Bone marrow (tissue), 2 donors: ENCODE measurements at regions not wholly inside any gene's neighbourhood (a gene's known extent, or its start where the extent isn't known, plus 50 kb on each side); places are given as distances from the start of the nearest gene placed in this dataset.

ENCODE experiments used
- DNase-seq, 2 donors: peaks; one replicate each; lab custom pipeline; 2025; lab: John Stamatoyannopoulos, UW

DNA sequence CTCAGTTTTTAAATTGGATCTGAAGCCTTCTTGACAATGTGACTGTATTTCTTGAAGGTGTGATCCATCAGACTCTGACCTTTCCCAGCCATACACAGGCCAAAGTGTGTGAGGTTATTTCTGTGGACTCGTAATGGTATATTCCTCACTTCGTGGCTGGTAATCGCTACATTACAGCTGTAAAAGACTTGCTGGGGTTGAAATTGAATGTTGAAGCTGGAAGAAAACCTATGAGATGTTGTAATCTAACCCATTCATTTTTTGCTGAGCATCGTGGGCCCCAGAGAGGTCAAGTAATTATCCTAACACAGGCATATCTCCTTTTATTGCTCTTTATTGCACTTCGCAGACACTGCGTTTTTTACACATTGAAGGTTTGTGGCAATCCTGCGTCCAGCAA, 405.6 kb upstream of the ZP4 start:
- no peak for DNase-seq

DNA sequence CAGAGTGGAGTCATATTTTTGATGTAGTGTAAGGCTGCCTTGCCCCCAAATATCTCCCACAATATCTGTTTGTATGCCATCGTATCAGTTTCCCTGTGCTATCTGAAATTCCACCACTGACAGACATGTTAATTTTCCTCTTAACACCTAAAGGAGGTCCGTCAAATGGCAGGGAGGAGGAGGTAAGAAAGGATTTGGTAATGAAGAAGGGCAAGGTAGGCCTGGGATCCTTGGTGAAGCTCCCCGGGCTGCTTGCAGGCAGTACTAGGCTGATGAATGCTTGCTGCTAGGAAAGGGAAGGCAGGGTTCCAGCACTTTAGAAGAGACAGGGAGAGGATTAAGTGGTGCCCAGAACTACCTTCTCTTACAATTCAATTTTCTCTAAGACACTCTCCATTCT, 402.4 kb upstream of the ZP4 start:
- no peak for DNase-seq

DNA sequence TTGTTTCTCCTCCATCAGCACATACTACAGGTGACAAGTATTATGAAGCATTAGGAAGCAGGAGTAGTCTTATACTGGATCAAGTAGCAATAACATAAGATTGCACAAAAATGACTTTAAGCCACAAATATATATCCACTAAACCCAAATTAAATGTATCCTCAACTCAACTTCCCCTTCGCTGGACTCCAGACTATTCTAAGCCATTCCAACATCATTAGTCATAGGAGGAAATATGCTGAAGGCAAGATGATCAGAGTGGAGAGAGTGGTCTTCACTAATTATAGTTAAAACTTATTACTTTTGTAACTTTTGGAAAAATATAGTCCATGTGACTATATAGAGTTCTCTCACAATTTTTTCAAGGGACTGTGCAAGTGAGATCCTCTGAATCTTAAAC, 390.7 kb upstream of the ZP4 start:
- DNase-seq: no peak

DNA sequence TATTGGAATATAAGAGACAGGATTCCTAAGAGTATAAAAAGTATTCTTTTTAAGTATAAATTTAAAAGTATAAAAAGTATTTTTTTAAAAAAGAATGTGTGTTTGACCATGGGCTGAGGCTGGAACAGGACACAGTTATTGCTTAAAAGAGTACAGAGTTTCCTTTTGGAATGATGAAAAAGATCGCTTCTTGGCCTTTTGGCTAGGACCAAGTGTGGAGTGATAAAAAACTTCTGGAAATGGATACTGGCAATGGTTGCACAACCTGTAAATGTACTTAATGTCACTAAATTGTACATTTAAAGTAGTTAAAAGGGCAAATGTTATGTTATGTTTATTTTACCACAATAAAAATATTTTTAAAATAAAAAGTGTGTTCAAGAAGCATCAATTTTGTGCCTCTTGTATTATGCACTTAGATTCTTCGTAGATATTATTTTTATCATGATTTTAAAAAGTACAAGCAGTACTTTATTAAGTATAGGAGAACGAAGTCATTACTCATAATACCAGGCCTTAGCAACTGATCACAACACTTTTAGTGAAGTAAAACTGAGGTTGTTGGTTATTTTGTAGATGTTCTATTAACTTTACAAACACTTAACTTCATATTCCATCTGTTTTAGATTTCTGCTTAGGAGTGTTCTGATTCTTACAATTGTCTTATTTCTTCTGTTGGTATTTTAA, 389.1 kb upstream of the ZP4 start:
- DNase-seq: no peak

DNA sequence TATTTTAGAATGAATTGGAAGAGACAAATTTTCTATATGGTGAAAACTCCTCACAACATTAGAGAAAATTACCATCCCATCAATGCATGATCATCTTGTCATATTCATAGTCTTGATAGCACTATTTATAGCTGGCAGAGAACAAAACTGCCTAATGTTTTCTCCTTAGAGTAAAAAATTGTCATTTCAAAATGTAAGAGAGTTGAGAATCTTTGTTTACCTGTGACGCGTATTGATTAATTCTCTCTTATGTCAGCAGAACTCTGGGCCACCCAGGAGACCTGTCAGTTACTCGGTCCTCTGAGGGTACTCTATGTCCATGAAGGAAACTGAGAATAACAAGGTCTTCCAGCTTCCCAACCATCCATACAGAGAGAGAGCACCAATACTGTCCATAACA, 381.4 kb upstream of the ZP4 start:
- no peak for DNase-seq

DNA sequence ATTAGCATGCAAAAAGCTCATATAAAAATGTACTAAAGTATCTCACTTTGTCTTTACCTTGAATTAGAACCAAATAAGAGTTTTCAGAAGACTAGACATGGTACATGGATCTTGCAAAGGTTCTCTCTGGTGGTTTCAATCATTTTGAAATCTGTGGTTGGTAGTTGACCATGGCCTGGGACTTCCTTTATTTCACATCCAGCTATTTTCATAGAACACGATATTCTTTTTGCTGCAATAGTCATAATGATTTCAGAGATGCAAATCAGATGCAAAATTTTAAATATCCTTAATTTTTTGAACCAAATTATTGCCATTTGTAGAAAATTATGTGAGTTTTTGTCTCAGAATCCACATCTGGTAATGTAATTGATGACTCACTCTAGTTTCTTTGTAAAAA, 375.1 kb upstream of the ZP4 start:
- no peak for DNase-seq

DNA sequence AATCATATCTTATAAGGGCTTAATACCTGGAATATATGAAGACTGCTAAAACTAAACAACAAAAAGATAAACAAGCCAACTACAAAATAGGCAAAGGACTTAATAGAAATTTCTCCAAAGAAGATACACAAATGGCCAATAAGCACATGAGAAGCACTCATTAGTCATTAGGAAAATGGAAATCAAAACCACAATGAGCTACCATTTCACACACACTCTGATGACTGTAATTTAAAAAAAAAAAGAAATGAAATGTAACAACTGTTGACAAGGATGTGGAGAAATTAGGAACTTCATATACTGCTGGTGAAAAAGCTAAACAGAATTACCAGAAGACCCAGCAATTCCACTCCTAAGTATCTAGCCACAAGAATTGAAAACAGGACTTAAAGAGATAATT, 374.2 kb upstream of the ZP4 start:
- DNase-seq: no peak

DNA sequence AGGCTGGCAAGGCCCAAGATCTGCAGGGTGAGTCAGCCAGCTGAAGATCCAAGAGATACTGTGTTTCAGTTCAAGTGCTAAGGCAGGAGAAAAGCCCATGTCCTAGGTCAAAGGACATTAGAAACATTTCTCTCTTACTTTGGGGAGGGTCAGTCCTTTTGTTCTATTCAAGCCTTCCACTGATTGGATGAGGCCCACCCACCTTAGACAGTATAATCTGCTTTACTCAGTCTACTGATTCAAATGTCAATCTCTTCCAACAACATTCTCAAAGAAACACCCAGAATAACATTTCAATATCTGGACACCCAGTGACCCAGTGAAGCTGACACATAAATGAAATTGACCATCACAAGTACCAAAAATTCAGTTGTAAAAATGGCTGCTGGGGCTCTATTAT, 367.8 kb upstream of the ZP4 start:
- no peak for DNase-seq

DNA sequence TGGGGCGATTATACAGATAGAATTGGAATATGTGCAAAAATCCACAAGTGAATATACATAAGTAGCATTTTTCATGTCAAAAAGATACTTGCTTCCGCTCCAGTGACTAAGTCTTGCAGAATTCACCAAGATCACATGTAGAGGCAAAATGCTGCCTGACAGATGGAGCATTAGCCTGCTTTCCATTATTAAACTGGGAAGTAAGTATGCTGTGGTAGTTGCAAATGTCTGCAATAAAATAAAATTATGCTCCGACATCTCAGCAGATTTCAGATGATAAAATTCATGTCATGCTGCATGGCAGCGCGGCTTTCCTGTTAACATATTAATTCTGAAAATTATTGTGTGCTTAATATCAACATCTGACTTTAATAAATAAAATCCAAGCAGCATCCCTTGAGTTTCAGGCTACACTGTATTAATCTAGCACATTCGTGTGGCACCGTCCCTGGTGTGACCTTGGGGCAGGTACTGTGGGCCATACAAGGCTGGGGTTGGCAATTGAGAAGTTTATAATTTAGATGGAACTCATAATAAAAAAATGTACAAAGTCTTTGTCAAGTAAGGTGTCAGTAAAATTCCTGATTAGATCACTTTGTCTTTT, 366.4 kb upstream of the ZP4 start:
- no peak for DNase-seq

DNA sequence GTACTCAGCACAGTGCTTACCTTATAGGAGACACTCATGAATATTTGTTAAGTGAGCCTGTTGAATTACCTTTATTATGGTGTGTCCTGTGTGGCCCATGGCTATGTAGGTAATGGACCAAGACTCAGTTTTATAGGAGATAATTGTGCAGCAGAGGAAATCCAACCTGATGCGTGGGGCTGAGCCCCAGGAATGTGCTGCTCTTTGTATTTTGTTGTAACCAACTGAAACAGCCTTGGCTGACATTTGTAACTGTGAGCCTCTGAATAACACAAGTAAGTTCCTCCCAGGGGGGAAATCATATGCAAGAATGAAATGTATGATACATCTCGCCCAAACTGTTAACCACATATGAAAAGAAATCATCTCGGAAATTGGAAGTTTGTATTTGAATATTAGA, 364.2 kb upstream of the ZP4 start:
- no peak for DNase-seq

DNA sequence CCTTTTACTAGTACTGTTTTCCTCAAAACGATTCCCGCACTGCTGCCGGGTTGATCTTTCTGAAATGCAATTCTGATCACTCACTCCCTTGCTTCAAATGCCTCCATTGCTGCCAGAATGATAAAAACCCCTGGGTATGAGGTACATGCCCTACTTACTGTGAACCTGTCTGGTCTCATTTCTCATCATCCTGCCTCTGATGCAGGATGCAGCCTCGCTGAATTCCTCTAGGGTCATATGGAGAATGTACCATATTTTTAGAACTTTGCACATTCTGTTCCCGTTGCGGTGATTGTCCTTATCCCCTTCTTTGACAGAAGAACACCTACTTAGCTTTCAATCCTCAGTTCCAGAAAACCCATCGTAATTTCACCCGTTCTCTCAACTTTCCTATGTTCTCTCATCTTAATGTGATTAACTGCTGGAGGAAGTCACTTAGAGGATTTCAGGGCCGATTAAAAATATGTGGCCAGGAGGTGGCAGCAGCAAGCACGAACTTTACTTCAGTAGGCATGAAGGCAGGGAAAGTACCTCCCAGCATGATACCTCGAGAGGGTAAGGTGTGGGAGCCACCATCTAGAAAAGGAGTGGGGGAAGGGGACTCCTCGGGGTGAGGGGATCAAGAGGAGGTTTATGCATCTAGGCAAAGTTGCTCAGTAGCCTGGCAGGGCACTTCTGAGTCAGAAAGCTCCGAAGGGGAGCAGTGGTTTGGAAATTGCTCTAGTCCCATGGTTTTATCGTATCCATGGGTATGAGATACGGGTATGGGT, 361.5 kb upstream of the ZP4 start:
- peak in 1 of 2 donors; percentile 11 for DNase-seq

DNA sequence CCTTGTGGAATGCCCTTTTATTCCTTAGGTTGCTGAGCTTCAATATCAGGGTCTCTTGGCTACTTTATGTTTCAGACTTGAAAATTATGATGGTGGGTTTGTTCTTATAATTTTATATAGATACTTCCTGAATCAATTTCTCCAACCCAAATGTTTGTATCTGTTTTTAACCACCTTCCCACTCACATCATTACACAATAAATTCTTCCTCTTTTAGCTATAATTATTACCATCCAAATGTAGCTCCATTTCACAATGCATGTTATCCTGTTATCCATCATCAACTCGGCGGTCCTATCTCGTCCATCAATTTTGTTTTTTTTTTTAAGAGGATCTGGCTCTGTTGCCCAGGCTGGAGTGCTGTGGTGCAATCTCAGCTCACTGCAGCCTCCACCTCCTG, 357.6 kb upstream of the ZP4 start:
- no peak for DNase-seq

DNA sequence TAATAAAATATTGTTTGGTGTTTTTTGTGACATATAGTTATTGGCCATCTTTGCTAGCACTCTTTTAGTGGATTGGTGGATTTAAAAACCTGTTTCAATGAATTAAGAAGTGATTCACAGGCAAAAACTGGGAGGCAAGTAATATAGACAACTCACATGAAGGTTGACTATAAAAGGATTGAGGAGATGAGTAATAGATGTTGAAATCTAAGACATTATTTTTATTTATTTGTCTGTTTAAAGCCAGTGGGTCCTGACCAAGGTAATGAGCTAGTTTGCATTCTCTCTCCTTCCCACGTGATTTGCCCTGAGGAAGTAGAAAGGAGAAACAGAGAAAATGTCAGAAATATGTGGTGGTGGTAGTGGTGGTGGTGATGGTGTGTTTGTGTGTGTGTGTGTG, 351.5 kb upstream of the ZP4 start:
- DNase-seq: no peak

DNA sequence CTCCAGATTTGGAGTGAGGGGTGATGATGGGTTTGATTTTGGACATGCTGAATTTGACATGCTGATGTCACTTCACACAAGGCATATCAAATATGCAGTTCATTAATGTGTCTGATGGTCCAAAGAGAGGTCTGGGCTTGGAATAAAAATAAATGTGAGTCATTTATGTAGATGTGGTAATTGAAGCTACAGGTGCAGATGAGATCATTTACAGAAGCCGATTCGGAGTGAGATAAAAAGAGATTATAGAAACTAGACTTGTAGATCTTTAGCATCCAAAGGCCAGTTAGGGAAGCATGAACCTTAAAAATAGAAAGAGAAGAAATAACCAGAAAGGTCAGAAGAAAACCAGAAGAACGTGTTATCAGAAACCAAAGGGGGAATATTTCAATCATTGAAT, 350.9 kb upstream of the ZP4 start:
- DNase-seq: no peak

DNA sequence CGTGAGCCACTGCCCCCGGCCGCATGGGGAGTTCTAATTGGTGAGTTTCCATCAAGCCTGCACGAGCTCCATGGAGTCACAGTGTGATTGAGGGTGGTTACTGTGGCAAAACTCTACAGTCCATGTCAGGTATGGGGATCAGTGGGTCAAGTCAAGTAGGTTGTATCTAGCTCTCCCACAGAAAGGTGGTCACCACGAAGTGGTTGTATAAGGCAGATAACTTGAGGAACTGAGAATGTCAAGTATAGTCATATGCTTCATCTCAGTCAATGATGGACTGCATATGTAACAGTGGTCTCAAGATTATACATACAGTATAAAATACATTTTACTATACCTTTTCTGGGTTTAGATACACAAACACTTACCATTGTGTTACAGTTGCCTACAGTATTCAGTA, 348.6 kb upstream of the ZP4 start:
- no peak for DNase-seq

DNA sequence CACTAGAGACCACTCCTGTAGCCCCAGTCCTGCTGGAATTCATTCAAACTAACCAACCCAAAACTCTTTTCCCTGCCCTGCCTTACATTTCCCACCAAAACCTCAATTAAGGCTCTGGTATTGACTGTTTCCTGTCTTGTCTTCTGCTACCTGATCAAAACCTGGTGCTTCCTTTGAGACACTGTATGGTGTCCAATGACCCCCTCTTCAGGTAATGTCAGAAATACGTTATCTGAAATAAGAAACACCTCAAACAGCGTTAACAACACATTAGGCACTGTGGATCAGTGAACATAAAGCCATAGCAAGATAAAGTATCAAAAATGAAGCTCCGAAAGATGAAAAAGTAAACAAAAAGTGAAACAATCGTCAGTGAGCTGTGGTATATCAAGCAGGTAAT, 343.2 kb upstream of the ZP4 start:
- DNase-seq: no peak

DNA sequence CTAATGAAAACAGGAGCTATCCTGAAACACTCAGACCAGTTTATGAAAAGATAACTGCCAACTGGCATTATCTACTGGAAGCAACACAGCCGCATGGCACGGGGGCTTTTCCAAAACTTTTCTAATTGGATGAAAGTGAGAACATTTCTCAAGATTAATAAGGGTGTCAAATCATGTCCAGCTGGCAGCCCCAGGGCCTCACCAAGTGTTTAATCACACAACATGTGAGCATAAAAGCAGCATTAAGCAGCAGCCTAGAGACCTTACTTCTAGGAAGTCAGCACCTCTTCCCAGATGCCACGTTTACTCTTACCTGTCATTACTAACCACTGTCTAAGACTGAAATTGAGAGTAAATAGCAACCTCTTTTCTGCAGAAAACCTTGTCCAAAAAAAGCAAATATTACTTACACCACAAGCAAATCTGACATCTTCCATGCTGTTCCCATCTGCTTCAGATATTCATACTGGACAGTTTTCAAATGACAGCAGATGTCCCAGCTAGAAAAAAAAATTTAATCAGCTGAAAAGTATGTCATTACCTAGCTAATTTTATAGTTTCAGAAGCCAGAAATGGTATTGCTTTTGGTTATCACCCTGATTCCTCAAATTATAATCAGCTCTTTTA, 341.5 kb upstream of the ZP4 start:
- DNase-seq: no peak

DNA sequence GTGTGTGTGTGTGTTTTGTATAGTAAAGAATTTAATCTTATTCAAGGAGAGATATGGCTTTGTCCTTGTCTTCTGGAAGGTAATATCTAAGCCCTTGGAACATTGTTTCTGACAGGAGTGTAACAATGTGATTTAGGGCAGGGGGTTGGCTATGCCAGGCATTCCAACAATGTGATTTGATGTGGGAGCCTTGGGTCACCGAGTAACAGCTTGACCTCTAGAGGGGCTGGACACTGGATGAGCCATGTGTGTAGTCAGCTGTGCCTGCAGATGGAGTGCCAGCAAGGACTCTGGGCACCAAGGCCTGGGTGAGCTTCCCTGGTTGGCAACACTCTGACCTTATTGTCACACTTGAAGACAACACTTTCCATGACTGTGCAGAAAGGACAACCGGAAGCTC, 336.1 kb upstream of the ZP4 start:
- DNase-seq: no peak

DNA sequence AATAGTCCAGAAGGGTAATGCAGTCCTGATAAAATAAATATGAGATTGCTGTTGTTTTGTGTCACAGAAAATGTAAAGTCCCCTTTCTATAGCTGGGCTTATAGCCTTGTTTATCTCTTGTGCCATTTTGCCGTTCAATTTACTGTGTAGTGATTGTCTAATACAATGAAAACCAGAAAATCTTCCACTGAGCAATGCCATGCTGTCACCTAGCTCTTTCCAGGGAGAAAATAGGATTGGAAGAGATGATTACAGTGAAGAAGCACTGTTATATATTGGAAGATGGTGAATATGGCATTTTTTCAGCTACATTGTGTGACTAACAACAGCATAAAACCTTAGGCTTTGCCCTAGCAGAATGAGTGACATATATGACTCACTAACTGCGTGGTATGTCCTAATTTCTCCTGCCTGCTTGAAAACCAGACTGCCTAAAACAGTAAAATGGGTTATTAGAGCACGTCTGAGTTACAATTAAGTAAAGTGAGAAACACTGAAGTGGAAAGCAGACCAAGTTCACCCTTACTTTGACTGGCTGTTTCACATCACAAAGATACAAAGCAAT, 332.4 kb upstream of the ZP4 start:
- no peak for DNase-seq

DNA sequence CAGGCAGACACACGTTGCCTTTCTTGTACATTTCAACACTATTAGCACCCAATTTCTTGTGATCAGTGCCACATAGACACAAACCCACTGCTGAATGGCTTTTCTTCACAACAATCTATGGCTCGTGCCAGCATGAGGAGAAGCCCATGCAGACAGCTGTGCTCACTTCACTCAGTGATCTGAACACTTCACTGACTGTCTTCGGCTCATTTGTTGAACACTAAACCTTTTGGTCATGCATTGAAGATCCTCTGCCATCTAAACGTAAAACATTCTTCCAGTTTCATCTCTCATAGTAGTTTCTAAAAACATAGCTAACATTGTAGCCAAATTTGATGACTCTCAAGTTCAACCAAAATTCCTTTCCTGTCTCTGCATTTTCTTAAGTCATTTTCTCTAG, 331.0 kb upstream of the ZP4 start:
- DNase-seq: no peak

DNA sequence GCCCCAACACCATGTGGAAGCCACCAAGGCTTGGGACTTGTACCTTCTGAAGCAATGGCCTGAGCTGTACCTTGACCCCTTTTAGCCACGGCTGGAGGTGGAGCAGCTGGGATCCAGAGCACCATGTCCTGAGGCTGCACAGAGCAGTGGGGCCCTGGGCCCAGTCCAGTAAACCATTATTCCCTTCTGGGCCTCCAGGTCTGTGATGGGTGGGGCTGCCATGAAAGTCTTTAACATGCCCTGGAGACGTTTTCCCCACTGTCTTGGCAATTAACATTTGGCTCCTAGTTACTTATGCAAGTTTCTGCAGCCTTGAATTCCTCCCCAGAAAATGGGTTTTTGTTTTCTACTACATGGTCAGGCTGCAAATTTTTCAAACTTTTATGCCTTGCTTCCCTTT, 323.7 kb upstream of the ZP4 start:
- DNase-seq: no peak

DNA sequence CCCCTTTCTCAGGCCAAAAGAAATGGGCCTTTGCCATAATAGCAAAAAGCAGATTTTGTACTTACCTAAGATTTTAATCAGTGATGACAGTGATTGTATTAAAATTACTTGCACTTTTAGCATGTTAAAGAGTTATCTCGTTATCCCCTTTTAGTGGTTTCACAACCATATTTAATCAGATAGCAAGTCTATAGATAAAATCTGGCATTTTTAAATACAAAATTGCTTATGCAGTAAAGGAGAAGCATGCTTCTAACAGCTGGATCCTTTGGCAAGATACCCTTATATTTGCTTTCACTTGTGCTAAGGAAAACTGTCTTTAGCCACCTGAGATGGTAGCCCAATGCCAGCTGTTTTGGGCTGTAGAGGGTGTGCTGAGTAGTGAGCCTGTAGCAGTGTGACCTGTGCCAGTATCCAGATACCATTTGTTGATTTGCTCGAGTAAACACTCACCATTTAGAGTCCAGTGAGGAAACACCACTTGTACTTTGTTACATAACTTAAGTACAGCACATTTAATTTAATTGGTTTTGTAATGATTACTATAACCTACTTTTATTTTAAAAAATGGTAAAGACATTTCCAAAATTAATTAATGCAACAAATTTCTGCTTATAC, 314.4 kb upstream of the ZP4 start:
- no peak for DNase-seq
